Fibroblast of the aortic adventitia (primary cell): ENCODE measurements at regions not wholly inside any gene's neighbourhood (a gene's known extent, or its start where the extent isn't known, plus 50 kb on each side); places are given as distances from the start of the nearest gene placed in this dataset.

Experiments
- DNase-seq: peaks from one replicate; pipeline ENCODE4 v3.0.0-alpha.2; 2010; ENCODE audit warnings: low read depth
- H3K4me3 ChIP-seq: 2 replicates; pipeline ENCODE4 v1.5.1; 2011; ENCODE audit warnings: low read depth, mild to moderate bottlenecking, control low read depth, low read length, moderate library complexity
- CTCF ChIP-seq: IDR thresholded peaks from 2 replicates; pipeline ENCODE4 v1.5.1; 2011; ENCODE audit warnings: mild to moderate bottlenecking, low read length, control low read depth, inconsistent platforms; ENCODE audit not compliant: insufficient read depth

- H3K4me3 ChIP-seq, result no peak overlapping the region
- no peak for TF ChIP-seq CTCF
- DNase-seq, result no peak
Observed at GRCh38 chr2:220704081-220704480, 868.0 kb downstream of the EPHA4 start.

GRCh38 chr2:220704810-220705209 is 867.3 kb downstream of the EPHA4 start:
- TF ChIP-seq CTCF, result no peak
- DNase-seq, result no peak
- H3K4me3 ChIP-seq, result no peak overlapping the region

GRCh38 chr2:220705678-220706077 is 866.4 kb downstream of the EPHA4 start:
- no peak for DNase-seq
- no peak overlapping the region for H3K4me3 ChIP-seq
- no peak for TF ChIP-seq CTCF

- no peak overlapping the region for H3K4me3 ChIP-seq
- TF ChIP-seq CTCF, result no peak
- no peak for DNase-seq
Observed at GRCh38 chr2:220707261-220707660, 864.8 kb downstream of the EPHA4 start.

- no peak overlapping the region for H3K4me3 ChIP-seq
- no peak for TF ChIP-seq CTCF
- DNase-seq, result peak; percentile 66
Observed at GRCh38 chr2:220708366-220708765, 863.7 kb downstream of the EPHA4 start.

GRCh38 chr2:220717283-220717682 is 854.8 kb downstream of the EPHA4 start:
- DNase-seq, result no peak
- no peak for TF ChIP-seq CTCF
- H3K4me3 ChIP-seq, result no peak overlapping the region

- no peak overlapping the region for H3K4me3 ChIP-seq
- no peak for DNase-seq
- no peak for TF ChIP-seq CTCF
Observed at GRCh38 chr2:220736778-220737177, 835.3 kb downstream of the EPHA4 start.
